HS-27A (cell line): ENCODE measurements at regions not wholly inside any gene's neighbourhood (a gene's known extent, or its start where the extent isn't known, plus 50 kb on each side); places are given as distances from the start of the nearest gene placed in this dataset.

Experiments used
- DNase-seq: peaks from one replicate; pipeline ENCODE4 v3.0.0-alpha.2; 2012; ENCODE audit warnings: low read depth, missing footprints

DNA sequence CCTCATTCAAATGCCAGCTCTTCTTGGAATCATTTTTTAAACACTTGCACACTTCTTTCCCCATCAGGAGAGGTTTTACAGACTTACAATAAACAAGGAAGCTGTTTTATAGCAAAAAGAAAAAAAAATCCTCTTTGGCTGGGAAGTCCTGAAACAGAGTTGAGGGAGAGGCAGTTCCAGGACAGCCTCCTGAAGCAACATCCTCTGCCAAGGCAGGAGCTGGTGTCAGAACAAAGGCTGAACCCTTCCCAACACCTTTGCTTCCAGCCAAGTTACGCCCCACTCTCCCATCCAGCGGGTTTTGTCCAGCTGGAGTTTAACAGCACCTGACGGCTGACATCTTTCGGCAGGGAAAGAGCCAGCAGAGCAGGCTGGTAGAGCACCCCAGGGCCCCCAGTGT lies 287.8 kb downstream of the RRAGC start:
- DNase-seq, result no peak

DNA sequence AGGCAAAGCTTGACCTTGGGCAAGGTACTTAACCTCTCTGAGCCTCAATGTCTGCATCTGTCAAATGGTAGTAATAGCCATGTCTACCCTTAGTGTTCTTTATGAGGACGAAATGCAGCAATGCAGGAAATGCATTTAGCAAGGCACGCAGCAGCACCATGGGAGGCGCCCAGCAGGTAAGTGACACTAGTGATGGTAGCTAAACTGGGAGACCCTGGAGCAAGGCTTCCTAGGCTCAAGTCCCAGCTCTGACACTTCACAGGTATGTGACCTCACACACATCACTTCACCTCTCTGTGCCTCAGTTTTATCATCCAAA lies 289.0 kb downstream of the RRAGC start:
- no peak for DNase-seq

DNA sequence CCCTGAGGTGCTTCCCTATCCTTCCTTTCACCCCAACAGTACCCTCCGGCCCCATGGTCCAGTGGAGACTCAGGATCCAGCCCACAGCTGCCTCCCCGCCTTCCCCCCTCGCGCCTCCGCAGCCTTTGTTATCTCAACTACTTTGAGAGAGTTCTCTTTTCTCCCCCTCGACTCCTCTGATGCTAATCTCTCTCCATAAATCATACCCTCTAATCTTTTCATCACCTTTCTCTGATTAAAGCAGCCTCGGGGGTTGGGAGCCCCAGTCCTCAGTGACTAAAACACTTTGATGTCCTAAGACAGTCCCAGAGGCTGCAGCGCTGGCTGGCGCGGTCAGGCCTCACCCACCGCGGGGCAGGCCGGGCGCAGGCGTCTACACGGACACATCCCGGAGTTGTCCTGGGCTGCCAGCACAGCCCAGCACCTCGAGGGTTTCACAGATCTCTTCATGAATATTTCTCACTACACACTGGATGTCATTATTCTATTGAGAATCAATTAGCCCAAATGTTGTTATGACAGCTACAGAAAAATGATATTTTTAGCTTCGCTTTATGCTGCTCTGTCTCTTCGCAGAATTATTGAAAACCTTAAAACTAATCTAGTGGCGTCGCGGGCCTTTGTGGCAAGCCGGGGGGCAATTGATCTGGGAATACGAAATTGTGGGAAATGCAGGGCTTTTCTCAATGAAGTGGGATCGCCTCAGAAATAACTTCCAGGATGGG lies 289.5 kb downstream of the RRAGC start:
- no peak for DNase-seq

DNA sequence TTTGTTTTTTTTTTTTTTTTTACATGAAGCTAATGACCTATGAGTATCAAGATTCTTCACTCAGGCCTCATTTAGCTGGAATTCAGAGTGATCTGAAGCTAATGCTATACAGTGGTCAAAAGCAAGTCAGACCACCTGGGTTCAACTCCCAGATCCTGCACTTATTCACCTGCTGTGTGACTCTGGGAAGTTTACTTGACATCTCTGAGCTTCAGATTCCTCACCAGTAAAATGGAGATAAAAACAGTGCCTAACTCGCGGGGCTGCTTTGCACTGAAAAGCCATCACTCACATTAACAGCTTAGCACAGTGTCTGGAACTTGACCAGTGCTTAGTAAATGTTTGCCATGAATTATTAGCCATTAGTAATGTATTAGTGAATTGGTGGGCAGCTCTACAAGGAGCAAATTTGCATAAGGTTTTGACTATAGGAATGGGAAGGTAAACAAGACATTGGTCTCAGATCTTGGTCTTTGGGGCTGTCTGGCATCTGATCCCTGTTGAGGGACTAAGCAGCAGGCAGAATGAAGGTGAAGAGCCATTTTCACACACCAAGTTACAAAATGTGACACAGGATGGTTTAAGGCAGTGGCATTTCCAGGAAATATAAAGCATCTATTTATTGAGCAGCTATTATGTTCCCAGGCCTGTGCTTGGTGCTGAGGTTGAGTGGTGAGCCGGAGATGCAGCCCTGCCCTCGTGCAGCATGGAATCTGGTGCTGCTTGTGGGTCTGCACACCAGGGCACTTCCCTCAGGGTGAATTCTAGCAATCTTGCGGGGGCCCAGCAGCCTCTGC lies 291.3 kb downstream of the RRAGC start:
- no peak for DNase-seq

DNA sequence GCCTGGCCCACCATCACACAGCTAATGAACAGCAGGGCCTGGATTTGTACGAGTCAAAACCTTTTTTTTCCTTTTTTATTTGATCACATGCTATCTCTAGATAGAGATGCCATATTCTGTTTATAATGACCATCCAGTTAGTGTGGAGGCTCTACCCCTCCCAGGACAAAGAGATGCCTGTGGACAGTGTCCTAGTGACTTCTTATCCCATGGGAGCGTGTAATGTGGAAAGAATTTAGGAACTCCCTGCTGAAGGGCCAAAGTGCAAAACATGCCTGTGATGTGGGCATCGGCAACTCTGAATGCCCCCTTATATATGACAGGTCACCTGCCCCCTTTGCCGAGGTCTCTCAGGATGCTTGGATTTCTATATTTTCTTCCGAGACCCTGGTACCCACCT lies 292.2 kb downstream of the RRAGC start:
- no peak for DNase-seq

DNA sequence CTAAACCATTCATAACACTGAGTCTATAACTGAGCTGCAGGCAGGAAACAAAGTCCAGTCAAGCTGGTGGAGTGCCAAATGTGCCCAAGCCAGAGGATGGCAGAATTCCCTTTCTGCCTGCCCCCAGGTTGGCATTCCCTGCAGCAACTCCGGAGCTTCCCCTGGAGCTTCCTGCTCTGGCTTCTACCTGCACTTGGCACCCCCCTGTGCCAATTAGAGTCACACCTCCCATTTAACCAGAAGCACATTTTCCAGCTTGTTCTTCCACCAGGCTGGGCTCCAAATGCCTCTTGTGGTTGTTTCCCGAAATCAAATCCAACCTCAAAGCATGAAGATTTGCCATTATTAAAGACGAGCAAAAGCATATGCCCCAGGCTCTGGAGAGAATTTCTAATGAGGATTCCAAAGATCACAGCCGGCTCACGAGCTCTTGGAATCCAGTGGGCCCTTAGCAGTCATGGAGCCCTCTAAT lies 294.5 kb downstream of the RRAGC start:
- DNase-seq, result no peak

DNA sequence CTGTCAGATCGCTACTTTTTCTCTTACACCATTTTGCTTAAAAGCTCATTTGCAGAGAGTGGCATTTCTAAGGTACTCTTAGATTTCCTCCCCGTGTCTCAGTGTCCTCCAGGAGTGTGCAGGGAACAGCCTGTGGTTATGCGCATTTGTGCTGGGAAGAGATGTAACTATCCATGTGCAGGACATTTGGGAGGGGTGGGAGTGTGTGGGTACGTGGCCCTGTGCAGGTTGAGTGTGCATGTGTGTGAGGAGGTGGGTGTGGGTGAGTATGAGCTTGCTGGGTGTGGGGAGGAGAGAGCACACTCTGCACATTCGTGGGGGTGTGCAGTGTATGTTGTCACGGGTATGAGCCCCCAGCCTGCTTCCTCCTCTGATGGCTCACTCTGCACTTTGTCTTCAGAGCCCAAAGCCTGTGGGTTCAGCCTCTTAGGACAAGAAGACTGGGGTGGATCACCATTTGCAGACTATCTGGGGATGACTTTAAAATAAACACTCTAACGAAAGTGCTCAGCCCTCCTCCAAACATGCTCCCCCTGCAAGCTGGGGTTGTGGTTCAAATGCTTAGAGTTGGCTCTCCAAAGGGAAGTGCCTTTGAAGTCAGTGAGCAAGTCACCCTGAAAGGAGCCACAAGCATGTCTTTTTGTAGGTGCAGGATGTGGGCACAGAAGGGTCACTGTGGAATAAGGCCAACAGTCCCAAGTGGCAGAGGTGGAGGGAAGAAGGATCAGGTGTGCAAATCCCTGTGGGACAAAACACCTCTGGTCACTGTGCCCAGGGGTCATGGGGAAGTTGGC lies 295.4 kb downstream of the RRAGC start:
- no peak for DNase-seq

DNA sequence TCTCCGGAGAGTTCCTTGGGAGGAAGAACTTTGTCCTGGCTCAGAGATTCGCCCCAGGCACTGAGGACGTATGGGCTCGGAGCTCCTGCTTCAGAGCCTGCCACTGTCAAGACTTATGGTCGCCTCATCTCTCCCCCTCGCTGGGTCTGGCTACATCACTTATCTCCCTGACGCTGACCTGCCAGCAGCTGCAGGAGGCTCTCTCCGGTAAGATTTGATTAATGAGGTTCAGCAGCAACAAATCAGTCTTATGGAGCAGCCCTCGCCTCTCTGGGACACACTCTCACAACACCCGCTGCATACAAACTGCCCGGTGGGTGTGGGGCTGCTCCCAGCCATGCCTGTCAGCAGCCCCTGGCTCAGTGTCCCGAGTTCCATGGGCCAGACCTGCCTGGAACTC lies 297.8 kb downstream of the RRAGC start:
- DNase-seq, result no peak

DNA sequence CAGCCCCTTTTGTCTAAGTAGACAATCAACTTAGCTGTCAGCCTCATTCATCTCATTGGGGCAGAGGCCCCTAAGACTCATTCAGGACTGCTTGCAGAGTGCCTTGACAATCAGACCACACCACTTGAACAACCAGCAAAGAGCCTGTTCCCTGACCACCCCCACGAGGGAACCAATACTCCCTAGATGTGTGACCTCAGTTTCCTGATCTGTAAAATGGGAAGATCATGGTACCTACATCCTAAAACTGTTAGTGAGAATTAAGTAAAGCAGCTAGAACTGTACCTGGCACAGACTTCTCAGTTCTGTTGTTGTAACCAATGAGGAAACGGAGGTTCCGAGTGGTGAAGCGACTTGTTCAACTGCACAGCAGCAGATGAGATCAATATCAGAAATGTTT lies 298.5 kb downstream of the RRAGC start:
- no peak for DNase-seq

DNA sequence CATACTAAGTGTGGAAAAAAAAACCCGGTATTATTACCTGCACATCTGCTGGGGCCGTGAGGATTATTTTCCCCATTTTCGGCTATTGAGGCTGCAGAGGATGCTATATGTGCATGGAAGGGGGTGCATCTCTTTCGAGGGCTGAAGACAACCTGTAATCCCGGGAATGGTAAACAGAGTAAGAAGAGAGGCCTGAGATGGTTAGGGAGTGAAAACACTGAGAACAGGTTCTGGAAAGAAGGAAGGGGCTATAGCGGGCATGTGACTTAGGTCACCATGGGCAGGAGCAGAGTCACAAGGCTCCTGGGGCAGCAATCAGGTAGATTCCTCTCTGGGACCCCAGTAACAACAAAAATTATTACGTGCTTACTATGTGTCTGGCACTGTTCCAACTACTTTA lies 299.1 kb downstream of the RRAGC start:
- no peak for DNase-seq

DNA sequence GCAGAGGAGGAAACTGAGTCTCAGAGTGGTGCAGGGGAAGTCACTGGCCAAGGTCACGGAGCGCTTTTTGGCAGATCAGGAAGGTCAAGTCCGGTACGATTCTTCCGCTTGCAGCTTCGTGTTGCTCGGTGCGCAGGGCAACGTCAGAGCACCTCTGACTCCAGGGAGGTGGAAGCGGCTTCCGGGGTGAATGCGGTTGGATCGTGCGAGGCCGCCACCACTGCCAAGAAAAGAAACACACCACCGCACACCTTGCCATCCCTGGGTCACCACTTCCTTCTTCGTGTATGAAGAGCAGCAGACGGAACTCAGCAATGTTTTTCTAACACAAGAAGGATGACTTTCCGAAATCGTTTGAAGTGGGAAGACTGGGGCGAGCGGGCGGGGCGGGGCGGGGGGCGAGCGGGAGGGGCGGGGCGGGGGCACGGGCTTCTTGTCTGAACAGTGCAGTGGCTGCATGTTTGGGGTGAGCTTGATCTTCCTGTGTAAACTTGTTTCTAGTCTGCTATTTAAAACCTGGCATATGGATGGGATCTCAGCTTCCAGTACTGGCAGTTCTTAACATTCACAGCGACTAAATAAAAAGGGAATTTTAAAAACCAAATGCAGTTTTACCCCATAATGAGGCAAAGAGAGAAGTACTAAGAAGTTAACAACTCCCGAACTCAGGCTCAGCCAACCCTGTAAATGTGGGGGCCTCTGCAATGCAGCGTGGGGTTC lies 300.0 kb downstream of the RRAGC start:
- no peak for DNase-seq

DNA sequence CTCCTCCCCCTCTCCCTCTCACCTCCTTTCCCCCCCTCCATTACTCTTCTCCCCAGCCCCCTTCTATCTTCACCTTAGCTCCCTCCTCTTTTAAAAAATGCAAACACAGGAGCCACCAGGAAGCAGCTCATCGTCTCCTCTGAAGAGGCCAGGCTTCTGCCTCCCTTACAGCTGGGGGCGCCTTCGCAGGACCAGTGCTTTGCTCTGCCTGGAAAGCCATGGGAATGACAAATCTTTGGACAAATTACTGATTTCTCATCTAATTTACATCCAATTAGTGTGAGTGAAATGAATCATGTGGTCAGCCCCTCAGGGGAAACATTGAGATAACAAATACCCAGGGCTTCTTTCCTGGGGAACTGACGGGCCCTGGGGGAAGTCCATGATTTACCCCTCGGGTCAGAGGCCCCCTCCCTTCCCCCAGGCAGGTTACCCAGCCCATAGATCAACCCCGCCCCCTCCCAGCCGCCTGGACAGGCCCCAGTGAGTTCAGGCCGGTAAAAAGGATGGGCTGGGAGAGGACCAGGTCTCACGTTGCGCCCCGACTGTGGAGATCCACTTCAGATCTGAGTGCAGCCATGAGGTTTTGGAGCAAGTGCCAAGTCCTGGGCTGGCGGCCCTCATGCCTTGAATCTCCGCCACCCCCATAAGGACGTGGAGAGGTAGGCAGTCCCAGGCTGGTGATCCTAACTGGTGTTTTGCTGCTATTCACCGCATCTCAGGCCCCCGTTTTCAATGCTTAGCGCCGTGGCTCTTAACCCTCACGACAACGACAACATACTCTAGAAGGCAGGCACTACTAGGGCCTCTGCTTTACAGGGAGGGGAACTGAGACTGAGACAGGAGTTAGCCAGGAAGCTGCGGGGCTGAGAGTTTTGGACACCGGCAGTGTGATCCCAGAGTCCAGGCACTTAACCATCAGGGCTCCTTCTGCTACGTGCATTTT lies 300.8 kb downstream of the RRAGC start:
- DNase-seq, result no peak

DNA sequence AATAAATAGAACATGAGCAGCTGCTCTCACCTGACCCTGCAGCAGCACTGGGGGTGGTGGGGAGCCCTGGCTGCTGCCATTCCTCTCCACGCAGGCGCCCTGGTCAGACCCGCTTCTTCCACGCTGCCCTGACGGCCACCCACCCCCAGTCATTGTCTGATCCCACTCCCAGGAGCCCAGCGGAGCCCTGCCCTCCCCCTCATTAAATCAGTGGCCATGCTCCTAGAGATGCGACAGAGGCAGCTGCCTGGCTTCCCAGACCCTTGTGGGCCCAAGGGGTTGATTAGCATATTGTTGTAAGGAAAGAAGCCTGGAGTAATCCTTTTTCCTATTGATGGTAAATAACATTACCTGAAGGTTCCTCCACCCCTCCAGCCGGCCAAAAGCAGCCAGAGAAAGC lies 301.5 kb downstream of the RRAGC start:
- DNase-seq, result no peak

DNA sequence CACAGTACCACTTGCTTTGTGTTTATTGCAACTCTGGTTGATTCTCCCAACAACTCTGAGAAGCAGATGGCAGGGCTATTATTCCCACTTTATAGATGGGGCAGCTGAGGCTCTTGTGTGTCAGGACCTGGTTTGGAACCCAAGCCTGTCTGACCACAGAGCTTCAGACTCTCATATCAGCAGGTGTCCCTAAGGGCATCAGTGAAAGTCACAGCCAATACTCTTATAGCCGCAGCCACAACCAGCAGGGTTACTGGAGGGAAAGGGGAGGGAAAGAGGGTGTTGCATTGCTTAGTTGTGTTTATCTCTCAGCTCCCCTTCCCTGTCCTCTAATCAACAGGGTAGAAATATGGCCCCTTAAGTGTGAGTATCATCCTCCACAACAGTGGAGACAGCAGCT lies 304.0 kb downstream of the RRAGC start:
- no peak for DNase-seq

DNA sequence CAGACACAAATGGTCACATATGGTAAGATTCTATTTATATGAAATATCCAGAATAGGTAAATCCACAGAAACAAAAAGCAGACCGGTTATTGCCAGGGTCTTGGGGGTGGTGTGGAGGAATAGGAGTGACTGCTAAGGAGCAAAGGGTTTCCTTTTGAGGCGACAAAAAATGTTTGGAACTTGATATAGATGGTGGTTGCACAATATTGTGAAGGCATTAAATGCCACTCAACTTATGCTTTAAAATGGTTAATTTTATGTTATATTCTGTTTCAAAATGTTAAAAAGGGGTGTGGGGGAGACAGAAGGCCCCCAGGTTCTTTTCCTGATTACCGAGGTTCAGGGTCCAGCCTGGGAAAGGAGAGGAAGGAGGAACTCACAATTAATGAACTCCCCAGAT lies 304.4 kb downstream of the RRAGC start:
- no peak for DNase-seq

DNA sequence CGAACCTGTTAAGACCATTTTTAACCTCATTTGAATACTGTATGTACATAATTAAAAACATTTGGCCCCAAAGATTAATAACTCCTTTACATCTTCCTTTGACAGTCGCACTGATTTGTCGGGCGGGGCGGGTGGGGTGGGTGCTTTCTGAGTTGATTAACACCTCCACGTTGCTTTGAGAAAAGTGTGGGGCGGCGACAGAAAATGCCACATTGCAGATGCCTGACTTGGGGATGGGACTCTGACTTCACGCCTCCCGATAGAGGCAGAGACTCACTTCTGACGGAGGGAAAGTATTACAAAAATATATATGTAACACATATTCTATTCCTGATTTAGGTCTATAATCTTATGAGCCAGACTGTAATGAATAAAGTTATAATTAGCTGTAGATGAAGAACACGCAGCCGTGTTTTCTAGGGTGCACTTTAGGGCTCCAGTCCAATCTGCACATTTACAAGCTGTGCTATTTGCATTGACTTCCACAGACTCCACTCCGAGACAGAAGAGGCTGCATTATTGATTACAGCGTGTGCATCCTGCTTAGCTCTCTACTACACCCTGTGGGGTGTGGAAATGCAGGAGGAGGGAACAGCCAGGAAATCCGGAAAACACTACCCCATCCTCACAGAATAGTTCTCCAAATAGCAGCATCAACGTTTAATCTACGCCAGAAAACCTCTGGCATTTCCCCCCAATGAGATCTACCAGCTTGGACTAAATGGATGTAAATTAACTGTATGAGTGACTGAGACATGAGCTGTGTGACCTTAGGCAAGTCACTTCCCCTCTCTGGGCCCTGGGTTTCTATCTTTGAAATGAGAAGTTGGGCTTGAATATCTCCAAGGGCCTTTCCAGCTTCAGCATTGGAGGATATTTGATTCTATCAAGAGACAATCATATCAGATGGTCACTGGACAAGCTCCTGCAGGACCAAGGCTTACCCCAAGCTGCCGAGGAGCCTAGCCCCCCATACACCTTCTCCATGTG lies 308.0 kb downstream of the RRAGC start:
- DNase-seq, result no peak

DNA sequence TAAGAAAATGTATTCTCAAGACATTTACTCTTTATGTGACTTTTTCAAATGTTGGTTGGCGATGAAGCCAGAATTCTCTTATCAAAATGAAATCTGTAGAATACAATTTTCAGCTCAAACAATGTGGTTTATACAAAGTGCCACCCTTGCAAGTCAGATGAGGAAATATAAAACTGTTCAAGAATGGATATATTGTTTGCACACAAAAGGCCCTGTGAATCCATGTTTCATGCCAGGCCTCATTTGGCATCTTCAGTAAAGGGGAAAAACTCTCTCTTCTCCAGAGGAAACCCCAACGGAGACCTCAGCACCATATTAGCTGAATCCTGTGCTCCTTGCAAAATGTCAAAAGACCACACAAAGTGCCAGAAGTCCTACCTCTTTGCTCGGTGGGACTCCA lies 310.4 kb downstream of the RRAGC start:
- DNase-seq, result no peak

DNA sequence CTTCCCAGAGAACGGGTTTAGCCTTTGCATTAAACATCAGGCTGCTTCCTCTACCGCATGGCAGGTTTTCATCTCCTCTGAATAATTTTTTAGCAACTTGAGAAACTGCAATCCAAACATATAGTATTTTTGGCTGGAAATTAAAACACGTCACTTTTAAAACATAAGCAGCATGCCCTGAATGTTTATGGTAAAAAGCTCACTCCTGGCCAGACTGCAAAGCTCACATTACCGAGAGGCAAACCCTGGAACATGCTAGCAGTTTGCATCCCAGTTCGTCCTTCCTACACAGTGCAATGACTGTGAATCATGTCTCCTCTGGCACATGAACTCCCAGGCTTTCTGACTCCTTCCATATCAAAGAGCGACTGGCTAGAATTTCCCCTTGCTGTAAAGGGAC lies 312.3 kb downstream of the RRAGC start:
- no peak for DNase-seq

DNA sequence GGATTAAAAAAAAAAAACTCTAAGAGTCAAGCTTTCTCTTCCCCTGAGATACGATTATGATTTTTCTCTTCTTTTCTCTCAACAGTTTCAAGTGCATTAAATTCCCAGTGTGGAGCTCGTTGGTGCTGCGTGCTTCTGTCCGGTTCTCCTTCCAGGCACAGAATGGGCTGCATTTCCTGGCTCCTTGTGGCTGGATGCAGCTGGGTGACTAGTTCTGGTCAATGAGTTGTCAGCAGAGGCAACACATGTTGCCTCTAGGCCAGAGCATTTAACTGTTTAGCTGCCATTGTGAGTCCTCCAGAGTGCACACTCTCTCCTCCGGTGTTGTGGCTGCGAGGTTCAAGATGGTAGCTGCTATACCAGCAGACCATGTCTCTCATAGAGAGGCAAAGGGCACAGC lies 312.9 kb downstream of the RRAGC start:
- no peak for DNase-seq

DNA sequence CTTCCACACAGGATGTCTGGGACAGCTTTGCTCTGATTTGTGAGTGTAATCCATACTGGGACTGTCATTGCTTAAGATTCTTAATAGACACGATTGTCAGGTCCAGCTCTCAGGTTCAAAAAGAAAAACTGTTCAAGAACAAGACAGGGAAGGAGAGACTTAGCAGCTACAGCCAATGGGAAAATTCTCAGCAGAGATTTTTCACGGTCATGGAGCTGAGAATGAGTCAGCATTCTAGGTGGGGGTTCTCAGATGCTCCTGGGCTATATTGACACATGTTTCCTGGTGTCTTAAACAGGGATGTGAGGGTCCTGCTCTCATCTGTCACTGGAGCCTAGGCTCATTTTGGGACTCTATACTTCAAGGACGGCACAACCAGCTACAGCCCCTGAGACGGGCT lies 318.3 kb downstream of the RRAGC start:
- no peak for DNase-seq
